HG02642 (cell line): ENCODE measurements at regions not wholly inside any gene's neighbourhood (a gene's known extent, or its start where the extent isn't known, plus 50 kb on each side); places are given as distances from the start of the nearest gene placed in this dataset.
"Not testable (repeated sequence)": the region's sequence is repeated elsewhere in the genome, so short reads cannot be mapped to it uniquely, and the experiment has no call there.

Experiments
- ATAC-seq: cut with Tn5 transposase; IDR thresholded peaks from one replicate; pipeline ENCODE4 v1.9.1; 2021; ENCODE audit warnings: mild to moderate bottlenecking; ENCODE audit not compliant: unreplicated experiment, poor library complexity

DNA sequence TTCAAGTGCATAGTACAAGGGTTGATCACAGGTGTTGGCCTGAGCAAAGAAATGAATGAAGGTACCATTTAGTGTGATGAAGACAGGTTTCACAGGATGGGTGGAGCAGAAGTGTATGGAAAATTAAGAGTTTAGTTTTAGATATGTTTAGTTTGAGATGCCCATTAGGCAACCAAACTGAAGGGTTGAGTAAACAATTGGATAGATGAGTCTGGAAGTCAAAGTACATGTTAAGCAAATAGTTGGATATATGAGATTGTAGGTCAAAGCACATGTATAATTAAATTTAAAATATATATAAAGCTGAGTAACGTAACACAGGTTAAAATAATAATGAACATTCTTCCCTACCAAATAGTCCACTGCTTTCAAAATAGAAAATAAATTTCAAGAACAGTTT is 237.1 kb upstream of the PCSK5 start:
- ATAC-seq = no peak

DNA sequence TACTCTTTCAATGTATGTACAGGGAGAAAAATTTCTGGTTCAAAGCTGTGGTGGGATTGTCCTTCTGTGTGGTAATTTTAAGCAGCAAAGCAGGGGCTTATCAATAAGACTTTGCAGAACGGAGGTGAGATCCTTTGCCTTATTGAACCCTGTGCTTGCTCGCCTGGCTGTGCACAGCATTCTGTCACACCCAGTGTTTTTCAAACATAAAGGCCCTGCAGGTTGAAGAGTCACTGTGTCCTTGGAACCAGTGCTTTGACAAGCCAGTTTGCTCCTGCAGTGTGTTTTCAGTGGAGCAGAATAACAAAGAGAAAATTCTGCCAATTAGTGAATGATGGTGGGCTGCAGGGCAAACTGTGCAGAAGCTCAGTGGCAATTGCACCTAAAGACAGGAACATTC is 236.7 kb upstream of the PCSK5 start:
- ATAC-seq = no peak

DNA sequence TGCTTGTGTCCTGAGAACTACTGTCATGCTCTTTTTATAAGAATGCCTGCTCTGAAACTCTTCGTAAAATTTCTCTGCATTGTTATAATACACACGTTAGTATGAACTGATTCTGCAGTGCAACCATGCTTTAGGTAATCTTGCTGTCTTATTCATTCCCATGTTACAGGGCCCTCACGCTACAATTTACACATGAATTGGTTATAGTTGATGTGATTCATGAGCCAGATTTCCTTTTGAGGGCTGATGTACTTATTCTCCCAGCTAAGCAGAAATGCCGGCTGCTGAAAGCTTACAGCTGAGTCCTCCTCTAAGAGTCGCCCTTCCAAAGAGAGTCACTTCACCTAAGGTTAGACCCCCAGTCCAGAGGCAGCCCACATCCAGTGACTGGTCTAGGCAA is 233.5 kb upstream of the PCSK5 start:
- no peak for ATAC-seq

DNA sequence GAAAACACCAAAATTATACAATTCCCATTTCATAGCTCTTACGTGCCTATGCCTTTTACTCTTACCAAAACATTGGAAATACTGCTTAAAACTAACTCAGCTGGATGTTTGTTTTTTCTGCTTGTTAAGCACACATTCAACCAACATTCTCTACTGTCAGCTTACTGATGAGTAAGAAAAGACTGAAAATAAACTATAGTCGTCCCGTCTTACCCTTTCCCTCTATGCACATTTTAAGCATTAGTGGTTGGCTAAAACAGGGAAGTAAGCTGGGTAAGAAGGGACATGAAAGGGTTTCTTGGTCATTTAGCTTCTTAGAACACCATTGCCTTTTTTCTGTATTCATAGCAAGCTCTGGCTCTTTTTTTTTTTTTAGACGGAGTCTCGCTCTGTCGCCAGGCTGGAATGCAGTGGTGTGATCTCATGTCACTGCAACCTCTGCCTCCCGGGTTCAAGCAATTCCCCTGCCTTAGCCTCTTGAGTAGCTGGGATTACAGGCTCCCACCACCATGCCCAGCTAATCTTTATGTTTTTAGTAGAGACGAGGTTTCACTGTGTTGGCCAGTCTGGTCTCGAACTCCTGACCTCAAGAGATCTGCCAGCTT is 232.1 kb upstream of the PCSK5 start:
- ATAC-seq = no peak

DNA sequence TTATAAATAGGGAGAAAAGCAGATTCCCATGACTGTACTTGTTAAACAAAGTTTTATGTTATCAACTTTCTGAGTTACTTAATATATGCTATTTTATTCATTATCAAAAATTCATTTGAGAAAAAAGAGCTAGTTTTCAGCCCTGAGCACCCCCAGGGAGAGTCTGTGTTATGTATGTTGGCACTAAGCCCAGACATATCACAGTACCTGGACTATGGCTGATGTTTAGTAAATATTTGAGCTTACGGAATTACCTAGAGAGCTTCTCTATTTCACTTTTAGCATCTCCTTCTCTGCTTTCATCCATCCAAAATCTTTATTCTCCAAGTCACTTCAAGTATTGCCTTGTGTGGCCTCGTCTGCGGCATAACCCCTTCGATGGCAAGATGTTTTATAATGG is 225.9 kb upstream of the PCSK5 start:
- no peak for ATAC-seq

DNA sequence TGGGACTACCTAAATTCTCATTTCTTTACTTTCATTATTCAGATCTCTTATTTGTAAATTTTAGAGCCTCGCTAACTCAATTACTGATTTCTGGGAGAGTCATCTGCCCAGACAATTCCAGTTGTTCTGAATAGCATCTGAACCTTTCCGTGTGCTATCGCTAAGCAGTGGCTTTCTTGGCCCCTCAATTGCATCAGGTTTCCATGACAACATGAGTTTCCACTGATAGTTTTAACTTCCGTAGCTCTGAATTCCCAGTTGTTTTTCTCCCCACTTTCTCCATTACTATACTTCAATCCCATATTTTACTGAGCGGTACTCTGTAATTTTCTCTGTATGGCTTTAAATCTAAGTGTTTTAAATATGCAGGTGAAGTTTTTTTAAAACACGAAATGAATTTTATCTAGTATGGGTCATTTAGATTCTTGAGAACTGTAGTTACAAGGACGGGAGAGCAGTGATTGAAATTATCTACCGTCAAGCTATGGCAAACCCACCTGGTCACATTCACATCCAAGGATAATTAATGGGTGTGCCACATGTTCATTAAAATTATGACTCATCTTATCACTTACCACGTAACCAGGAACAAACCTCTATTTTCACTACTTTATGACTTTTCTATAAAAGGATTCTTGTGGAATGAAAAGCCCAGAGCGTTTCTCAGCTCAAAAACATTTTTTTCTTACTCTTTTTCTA is 223.5 kb upstream of the PCSK5 start:
- ATAC-seq = no peak

DNA sequence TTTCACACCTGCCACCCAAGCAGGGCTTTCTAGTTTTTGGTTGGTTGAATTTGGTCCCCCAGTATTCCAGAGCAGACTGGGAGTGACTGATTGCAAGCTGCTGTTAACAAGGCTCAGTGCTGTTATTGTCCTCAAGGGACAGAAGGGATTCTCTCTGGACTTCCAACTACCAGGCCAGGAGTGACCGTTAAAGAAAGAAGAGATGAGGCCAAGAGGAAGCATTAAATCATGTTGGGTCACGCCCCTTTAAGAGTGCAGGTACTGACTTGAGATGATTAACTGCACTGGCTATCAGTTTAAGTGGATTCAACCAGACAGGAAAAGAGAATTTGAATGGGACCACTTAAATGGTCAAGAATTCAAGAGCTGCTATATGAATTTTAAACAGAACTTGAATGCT is 220.8 kb upstream of the PCSK5 start:
- no peak for ATAC-seq

DNA sequence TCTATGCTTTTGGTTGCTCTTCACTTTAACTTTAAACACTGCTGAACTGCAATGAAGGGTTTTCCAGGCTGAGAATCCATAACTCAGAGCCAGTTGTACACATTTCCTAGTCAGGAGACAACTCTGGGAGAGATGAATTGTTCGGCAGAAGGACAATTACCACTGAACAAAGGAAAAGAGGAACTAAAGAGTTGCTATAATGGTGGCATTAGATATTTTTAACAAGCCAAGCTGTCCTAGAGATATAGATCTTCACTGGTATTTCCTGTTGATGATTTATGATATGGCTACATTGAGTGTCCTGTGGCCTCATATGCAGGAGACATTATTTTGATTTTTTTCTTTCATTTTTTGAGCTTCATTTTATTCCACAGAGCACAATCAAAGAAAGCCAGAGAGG is 219.1 kb upstream of the PCSK5 start:
- ATAC-seq = no peak

DNA sequence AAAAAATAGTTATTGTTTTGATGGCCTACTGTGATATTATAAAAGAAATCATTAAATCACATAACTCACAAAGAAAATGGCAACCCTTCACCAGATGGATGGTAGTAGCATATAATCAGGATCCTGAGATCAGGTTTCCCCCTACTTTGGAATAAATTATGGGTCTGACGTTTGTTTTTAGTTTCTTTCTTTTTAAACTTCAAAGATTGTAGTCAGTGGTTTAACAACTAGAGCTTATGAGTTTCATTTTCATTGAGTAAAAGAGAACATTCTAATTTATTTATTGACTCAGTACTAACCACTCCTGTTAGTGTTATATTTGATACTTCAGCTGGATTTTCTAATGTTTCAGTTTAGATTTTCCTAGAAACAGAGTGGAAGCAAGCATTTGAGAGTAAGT is 218.0 kb upstream of the PCSK5 start:
- ATAC-seq = no peak

DNA sequence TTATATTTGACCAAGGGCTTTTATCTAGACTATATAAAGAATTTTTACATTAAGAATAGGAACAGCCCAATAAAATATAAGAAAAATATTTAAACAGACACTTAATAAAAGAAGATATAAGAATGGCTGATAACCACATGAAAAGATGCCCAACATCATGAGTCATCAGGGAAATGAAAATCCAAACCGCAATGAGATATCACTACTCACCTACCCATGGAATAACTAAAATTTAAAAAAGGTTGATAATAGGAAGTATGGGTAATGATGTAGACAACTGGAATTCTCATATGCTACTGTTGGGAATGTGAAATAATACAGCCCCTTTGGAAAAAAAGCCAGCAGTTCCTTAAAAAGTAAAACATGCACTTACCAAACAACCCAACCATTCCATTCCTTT is 206.9 kb upstream of the PCSK5 start:
- ATAC-seq = no peak

DNA sequence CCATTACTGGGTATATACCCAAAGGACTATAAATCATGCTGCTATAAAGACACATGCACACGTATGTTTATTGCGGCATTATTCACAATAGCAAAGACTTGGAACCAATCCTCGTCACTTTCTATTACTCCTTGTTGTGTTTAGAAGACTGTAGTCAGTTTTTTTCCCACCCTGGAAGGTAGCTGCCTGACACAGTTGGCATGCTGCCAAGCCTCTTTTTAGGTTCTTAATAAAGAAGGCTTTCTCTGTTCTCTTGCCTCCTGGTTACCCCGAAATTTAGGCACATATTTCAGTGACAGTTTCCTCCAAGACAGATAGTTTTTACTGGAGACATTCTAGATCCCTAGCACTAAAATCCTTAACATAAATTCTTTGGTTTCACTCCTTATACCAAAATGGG is 205.4 kb upstream of the PCSK5 start:
- no peak for ATAC-seq

DNA sequence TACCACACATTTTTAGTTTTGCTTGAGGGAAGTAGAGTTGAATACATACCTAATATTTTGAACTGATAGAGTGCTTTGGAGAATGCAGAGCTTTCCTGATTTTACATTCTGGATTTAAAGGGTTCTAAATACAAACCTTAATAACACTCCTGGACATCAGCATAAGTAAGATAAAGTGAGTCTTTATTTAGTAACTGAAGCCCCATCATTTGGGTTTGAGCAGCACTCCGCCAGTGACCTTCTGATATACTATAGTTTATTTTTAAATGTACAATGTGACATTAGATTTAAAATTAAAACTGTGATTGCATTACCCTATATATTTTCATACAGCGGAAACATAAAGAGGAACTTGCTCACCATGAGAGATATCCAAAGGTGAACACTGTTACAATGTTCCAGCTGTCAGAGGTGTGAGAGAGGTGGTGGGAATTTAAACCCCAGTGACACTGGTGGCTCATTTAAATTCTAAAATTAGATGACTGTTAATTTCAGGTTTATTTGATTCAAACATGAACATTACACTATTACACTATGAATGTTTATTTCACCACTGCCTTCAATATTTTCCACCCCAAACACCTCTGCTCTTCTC is 203.0 kb upstream of the PCSK5 start:
- ATAC-seq = no peak

DNA sequence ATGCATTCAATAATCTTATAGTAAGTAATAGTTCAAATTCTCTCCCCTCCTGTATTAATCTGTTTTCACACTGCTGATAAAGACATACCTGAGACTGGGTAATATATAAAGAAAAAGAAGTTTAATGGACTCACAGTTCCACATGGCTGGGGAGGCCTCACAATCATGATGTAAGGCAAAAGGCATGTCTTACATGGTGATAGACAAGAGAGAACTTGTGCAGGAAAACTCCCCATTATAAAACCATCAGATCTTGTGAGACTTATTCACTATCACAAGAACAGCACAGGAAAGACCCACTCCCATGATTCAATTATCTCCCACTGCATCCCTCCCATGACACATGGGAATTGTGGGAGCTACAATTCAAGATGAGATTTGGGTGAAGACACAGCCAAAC is 199.9 kb upstream of the PCSK5 start:
- not testable (repeated sequence) for ATAC-seq

DNA sequence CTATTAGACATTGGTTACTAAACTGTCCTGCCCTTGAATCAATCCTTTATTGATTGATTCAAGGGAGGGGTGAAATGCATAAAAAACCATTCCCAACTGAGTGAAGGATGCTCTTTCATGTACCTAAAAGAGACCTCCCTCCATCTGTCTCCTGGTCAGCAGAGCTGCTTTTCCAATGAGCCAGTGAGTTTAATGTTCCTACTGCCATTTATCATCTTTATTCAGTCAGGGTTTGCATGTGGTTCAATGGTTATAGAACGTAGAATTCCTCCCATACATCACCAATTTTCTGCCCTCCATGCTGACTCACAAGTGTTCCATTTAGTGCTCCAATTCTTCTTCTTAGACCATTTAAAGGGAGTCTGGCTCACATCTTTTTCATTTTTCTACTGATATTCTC is 199.1 kb upstream of the PCSK5 start:
- ATAC-seq = no peak

DNA sequence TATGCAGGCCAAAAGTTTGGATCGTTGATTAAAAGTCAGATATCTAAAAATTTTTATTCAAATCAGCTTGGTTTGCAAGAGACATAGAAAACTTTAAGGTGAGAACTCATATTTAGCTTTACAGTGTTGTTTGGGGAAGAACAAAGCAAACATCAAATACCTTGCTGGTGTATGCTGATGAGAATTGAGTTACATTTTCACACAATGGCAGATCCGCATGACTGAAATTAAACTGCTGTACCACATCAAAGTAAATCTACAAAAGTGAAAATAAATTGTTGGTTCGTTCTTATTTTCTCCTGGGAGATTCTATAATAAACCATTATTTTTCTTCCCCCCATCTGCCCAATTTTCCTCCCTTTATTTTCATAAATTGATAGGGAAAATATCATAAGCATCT is 198.2 kb upstream of the PCSK5 start:
- ATAC-seq = no peak

DNA sequence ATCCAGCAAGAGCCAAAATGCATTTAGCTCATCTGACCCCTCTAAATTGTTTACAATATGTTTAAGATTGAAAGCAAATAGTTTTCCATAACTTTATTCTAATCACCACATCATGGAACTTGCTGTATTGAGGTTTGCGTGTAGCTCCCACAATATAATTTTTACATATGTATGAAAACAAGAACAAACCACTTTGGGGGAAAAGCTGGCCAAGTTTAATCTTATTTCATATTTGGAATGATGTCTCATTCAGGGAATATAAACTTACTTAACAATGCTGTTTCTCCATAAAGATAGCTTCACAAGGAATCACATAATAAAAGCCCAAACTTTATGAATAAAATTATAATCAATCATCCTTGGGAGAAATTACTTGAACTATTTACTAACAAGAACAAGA is 194.6 kb upstream of the PCSK5 start:
- no peak for ATAC-seq

DNA sequence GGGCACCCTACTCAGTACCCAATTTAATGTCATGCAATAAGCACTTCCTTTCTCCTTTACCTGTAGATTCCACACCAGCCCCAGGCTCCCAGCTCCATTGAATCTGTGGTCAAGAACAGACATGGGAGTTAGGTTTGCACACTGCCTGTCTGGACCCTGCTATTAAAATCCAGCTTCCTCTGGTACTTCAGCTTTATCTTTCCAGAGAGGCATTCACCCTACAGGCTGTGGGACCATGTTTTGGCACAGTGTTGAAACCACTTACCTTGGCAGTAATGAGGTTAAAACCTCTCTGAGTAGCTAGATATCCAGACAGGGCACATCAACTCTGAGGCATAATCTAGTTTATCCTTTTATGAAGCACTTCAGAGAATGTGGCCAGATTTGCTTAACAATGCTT is 191.5 kb upstream of the PCSK5 start:
- ATAC-seq = no peak

DNA sequence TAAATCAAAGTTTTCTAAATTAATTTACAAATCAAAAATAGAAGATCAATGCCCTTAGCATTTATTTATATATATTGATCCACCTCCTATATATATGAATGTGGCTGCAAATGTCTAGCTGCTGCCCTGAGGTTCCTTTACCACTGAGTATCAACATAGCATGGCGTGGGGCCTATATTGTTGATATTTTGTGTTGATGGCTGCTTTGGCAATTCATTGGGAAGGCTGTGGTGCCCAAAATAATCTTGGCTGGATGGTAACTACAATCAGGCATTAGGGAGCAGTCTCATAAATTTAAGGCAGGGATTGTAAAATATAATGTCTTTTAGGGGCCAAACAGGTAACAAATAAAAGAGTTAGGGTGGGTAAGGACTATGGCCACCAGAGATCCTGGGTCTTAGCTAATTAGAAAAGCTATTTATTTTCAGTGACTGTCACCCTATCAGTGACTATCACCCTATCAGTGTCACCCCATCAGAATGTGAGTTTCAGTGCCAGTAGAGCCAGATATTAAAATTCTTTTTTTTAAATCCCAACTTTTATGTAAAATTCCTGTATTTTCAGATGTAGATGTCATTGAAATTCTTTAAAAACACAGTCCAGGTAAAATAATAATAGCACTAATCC is 190.7 kb upstream of the PCSK5 start:
- no peak for ATAC-seq

DNA sequence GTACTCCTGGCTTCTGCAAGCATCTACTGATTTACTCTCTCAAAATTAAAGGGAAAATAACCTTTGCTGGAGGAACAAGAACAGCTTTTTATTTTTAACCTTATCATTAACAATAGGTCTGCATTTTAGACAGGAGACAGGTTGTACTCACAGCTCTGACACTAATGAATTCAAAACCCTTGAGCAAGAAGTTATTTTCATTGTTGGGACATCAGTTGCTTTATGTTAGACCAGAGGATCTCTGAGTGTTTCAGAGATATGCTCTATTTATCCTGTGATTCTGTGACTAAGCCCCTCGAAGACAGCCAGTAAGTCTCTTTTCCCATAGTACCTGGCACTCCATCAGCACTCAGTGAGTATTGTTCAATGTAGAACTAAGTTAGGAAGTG is 190.2 kb upstream of the PCSK5 start:
- no peak for ATAC-seq

DNA sequence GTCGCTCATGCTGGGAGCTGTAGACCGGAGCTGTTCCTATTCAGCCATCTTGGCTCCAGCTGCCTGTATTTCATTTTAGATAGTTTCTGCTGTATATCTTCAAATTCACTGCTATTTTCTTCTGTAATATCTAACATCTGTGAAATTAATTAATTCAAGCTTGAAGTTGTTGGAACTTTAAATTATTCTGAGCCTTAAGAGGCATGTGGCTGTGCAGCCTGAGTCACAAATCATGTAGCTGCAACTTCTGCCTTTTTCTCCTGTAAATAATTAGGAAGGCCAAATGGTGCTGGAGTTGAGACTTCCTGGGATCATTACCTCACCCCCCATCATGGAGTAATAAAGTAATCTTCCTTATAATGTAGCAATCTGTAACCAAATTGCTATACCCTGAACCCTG is 183.3 kb upstream of the PCSK5 start:
- ATAC-seq = no peak

DNA sequence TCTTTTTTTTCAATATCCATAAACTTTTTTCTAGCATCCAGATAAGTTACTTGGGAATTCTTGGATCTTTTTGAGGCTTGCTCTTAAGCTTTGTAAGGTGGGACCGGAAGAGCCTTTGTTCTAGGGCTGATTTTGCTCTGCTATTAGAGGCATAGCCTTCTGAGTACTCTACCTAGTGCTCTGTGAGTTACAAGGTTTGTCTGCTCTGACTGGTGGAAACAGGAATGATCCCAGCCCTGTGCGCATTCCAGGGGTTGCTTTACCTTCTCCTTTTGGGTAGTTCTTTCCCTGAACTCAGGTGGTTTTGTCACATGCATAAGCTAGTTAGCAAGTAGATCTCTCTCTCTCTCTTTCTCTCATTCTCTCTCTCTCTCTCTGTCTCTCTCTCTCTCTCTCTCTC is 180.8 kb upstream of the PCSK5 start:
- ATAC-seq = no peak

DNA sequence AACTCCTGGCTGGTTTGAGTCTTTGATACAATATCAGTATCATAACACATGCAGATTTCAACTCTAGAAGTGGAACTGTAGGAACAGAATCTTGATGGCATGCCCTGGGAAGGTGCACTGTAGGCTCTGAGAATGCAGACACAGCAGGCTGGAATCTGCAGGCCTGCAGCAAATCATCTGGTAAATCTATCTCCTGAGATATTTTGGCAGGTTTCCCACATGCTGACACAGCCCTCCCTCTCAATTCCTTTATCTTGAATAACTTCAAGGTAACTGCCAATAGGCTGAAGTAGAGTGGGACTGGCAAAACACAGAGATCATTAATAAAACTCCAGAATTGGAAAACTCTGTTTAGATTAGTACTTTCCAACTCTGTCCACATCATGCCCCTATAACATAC is 177.8 kb upstream of the PCSK5 start:
- ATAC-seq = no peak
